Kidney (tissue), 13 donors: ENCODE measurements at regions not wholly inside any gene's neighbourhood (a gene's known extent, or its start where the extent isn't known, plus 50 kb on each side); places are given as distances from the start of the nearest gene placed in this dataset.
A peak's percentile ranks its signal among the peaks of the same experiment; 100 is the strongest.

Source experiments
- DNase-seq, 5 donors: peaks; one replicate each; pipeline ENCODE4 v3.0.0-alpha.2; 2013 to 2020
- FAIRE-seq: peaks from 2 replicates; lab custom pipeline; 2012; peaks lifted over from hg19 to GRCh38; lab: Jason Lieb, UNC
- H3K27ac ChIP-seq, 2 donors: one replicate each; pipeline ENCODE4 v1.7.0; 2013; ENCODE audit warnings: low read depth in 2 of 2, low read length in 2 of 2, inconsistent platforms in 1 of 2
- H3K27me3 ChIP-seq: one replicate; pipeline ENCODE4 v1.7.1; 2013; ENCODE audit warnings: low read length, inconsistent platforms; ENCODE audit not compliant: control insufficient read depth, insufficient read depth
- H3K36me3 ChIP-seq, 3 donors: one replicate each; pipeline versions ENCODE4 v1.7.0 to v1.7.1; 2013; ENCODE audit warnings: low read length in 3 of 3, control low read depth in 1 of 3, inconsistent platforms in 1 of 3; ENCODE audit not compliant: insufficient read depth in 3 of 3, control insufficient read depth in 2 of 3
- H3K4me1 ChIP-seq, 3 donors: one replicate each; pipeline versions ENCODE4 v1.7.0 to v1.7.1; 2013; ENCODE audit warnings: low read length in 3 of 3, inconsistent platforms in 1 of 3, low read depth in 1 of 3; ENCODE audit not compliant: control insufficient read depth in 2 of 3, insufficient read depth in 2 of 3
- H3K4me3 ChIP-seq, 3 donors: one replicate each; pipeline versions ENCODE4 v1.7.0 to v1.8.1; 2013; ENCODE audit warnings: low read length in 3 of 3, control low read depth in 1 of 3, inconsistent platforms in 1 of 3
- H3K9ac ChIP-seq, 3 donors: one replicate each; pipeline versions ENCODE4 v1.7.0 to v1.7.1; 2013; ENCODE audit warnings: low read length in 3 of 3, control low read depth in 1 of 3, inconsistent platforms in 1 of 3
- H3K9me3 ChIP-seq, 3 donors: one replicate each; pipeline versions ENCODE4 v1.7.0 to v1.7.1; 2013; ENCODE audit warnings: low read length in 3 of 3, control low read depth in 1 of 3, inconsistent platforms in 1 of 3; ENCODE audit not compliant: control insufficient read depth in 2 of 3, insufficient read depth in 1 of 3
- intact Hi-C: fragments of 100-400 bp; cut with DNase I; formaldehyde crosslinking; loops from one replicate; pipeline ENCODE4 v1.11.1; 2022
- TF ChIP-seq, protein P1 (sequence below): IDR thresholded peaks from 3 replicates; pipeline ENCODE4 v1.5.1; 2012; ENCODE audit warnings: mild to moderate bottlenecking, moderate library complexity, borderline replicate concordance; ENCODE audit not compliant: insufficient read depth; ENCODE audit errors: extremely low read depth
- donor health status: control.
- donor health status: control.
- donor health status: control.
- donor health status: control.
- donor health status: control.
- donor health status: DM: yes; HTN: yes; CAD: no.
- donor health status: Normal renal cell carcinoma (clear cell type).

DNA sequence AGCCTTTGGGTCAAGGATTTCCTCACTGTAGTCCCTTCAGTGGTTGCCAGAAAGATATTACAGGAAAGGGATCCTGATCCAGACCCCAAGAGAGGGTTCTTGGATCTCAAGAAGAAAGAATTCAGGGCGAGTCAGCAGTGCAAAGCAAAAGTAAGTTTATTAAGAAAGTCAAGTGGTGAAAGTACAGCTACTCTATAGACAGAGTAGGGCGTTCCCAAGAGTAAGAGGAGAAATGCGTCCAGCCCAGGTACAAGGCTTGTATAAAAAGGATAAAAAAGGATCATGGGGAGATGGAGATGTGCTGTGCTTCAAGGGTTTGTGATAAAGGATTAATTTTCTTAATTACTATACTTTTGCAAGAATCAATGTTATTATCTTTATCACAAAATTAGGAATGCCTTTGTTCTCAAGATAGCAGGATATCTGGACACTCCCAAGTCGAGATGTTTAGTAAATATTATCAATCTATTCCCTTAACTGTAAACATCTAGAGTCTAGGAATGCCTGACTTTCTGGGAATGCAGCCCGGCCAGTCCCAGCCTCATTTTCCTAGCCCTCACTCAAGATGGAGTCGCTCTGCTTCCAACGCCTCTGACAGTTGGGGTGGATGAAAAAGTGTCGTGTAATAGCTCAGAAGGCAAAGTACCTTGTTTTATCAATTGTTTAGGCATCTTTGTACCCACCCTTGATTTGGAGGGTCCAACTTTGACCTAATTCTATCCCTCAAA is 360.7 kb downstream of the GPM6A start:
- H3K27me3 ChIP-seq = no peaks in the 10 kb centered on the region
- intact Hi-C loops = no loop called here
- H3K4me1 ChIP-seq = no peaks in the 10 kb centered on the region
- no peak overlapping the region for H3K9ac ChIP-seq
- DNase-seq (no peak), FAIRE-seq (no peak)
- H3K36me3 ChIP-seq = no peaks in the 10 kb centered on the region
- TF ChIP-seq, protein P1, sequence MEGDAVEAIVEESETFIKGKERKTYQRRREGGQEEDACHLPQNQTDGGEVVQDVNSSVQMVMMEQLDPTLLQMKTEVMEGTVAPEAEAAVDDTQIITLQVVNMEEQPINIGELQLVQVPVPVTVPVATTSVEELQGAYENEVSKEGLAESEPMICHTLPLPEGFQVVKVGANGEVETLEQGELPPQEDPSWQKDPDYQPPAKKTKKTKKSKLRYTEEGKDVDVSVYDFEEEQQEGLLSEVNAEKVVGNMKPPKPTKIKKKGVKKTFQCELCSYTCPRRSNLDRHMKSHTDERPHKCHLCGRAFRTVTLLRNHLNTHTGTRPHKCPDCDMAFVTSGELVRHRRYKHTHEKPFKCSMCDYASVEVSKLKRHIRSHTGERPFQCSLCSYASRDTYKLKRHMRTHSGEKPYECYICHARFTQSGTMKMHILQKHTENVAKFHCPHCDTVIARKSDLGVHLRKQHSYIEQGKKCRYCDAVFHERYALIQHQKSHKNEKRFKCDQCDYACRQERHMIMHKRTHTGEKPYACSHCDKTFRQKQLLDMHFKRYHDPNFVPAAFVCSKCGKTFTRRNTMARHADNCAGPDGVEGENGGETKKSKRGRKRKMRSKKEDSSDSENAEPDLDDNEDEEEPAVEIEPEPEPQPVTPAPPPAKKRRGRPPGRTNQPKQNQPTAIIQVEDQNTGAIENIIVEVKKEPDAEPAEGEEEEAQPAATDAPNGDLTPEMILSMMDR = no peak
- H3K9me3 ChIP-seq = no peaks in the 10 kb centered on the region
- H3K27ac ChIP-seq = no peak overlapping the region
- H3K4me3 ChIP-seq = no peak overlapping the region

DNA sequence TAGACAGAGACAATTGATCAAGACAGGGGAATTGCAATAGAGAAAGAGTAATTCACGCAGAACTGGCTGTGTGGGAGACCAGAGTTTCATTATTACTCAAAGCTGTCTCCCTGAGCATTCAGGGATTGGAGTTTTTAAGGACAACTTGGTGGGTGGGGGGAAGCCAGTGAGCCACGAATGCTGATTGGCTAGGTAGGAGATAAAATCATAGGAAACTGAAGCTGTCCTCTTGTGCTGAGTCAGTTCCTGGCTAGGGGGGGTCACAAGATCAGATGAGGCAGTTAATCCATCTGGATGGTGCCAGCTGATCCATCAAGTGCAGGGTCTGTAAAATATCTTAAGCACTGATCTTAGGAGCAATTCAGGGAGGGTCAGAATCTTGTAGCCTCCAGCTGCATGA is 358.6 kb downstream of the GPM6A start:
- Histone ChIP-seq H3K27ac (no peak overlapping the region), H3K4me3 (no peak overlapping the region), H3K9ac (no peak overlapping the region), H3K27me3 (no peaks in the 10 kb centered on the region), H3K36me3 (no peaks in the 10 kb centered on the region), H3K9me3 (no peaks in the 10 kb centered on the region), H3K4me1 (no peaks in the 10 kb centered on the region)
- TF ChIP-seq, protein P1 = no peak
- FAIRE-seq = no peak
- intact Hi-C loops = no loop called here
- no peak for DNase-seq

DNA sequence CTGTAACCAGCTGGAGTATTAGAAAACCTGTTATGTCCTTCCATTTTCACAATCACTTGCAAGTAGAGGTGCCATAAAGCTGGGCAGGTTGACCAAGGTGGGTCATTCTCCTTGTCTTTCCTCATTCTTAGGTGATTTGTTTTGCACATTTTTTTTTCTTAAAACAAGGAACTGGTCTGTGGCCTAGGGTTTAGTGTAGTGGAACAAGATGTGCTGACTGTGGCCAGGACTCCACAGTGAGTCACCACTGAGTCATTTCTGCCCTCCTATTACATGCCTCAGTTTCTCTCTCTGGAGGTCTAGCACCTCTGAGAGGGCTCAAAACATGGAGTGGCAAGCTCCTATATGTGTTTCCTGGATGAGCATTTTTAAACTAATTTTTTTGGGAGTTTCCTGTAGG is 355.9 kb downstream of the GPM6A start:
- no peak overlapping the region for H3K9ac ChIP-seq
- no peaks in the 10 kb centered on the region for H3K4me1 ChIP-seq
- no peaks in the 10 kb centered on the region for H3K9me3 ChIP-seq
- intact Hi-C loops = no loop called here
- no peaks in the 10 kb centered on the region for H3K36me3 ChIP-seq
- no peaks in the 10 kb centered on the region for H3K27me3 ChIP-seq
- no peak for FAIRE-seq
- TF ChIP-seq, protein P1 = no peak
- no peak overlapping the region for H3K27ac ChIP-seq
- no peak overlapping the region for H3K4me3 ChIP-seq
- DNase-seq = no peak

DNA sequence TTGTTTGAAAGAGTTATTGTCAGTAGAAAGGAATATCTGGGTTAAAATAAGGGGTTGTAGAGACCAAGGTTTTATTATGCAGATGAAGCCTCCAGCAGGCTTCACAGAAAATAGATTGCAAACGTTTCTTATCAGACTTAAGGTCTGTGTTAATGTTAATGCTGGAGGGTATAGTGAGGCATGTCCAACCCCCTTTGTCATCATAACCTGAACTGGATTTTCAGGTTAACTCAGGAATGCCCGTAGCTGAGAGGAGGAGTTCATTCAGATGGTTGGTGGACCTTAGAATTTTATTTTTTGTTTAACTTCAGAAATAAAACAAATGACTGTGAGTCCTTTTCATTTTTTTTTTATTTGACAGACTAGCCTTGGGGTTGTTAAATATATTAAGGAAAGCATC is 354.1 kb downstream of the GPM6A start:
- H3K4me3 ChIP-seq = no peak overlapping the region
- no peak overlapping the region for H3K9ac ChIP-seq
- TF ChIP-seq, protein P1 = no peak
- no peaks in the 10 kb centered on the region for H3K27me3 ChIP-seq
- FAIRE-seq (no peak), DNase-seq (peak in 1 of 5 donors; percentile 3)
- H3K36me3 ChIP-seq = no peaks in the 10 kb centered on the region
- H3K4me1 ChIP-seq = no peaks in the 10 kb centered on the region
- no peaks in the 10 kb centered on the region for H3K9me3 ChIP-seq
- intact Hi-C loops = no loop called here
- no peak overlapping the region for H3K27ac ChIP-seq
